ENCODE measurements at regions not wholly inside any gene's neighbourhood (a gene's known extent, or its start where the extent isn't known, plus 50 kb on each side); places are given as distances from the start of the nearest gene placed in this dataset.

GRCh38 chr4:128565565-128566186, 243.8 kb upstream of the JADE1 start:
- Histone ChIP-seq H4K20me1 (ENCODE audit: control insufficient read depth, insufficient read depth, low read length, poor library complexity, severe bottlenecking) (no peaks in the 10 kb centered on the region), H3K9ac (ENCODE audit: low read length) (no peak overlapping the region), H3K36me3 (replicated peaks in 1 of 2; ENCODE audit: control extremely low read depth in 1 of 2, control insufficient read depth in 1 of 2, extremely low read depth in 1 of 2, insufficient read depth in 2 of 2, low read length in 1 of 2) (no peaks in the 10 kb centered on the region), H3K27ac (ENCODE audit: low read length in 2 of 2) (no peak overlapping the region), H3K4me2 (replicated peaks; ENCODE audit: low read depth, low read length, poor library complexity, severe bottlenecking) (no peak overlapping the region), H3K27me3 (replicated peaks in 1 of 4; ENCODE audit: control extremely low read depth in 1 of 4, control insufficient read depth in 3 of 4, insufficient read depth in 4 of 4, low read length in 3 of 4) (no peaks in the 10 kb centered on the region), H3K4me3 (ENCODE audit: control extremely low read depth in 1 of 5, extremely low read depth in 1 of 5, insufficient read depth in 1 of 5, low read depth in 2 of 5, low read length in 4 of 5) (no peak overlapping the region), H3K9me3 (ENCODE audit: control extremely low read depth in 1 of 3, control insufficient read depth in 2 of 3, insufficient read depth in 1 of 3, low read length in 2 of 3) (no peaks in the 10 kb centered on the region), H3K4me1 (ENCODE audit: control insufficient read depth in 2 of 2, insufficient read depth in 2 of 2, low read length in 2 of 2) (no peaks in the 10 kb centered on the region), H2AFZ (ENCODE audit: insufficient read depth, low read depth, low read length, poor library complexity, severe bottlenecking) (no peak overlapping the region), H3K79me2 (ENCODE audit: control insufficient read depth, insufficient read depth, low read length) (no peaks in the 10 kb centered on the region)
- intact Hi-C loops (cut with micrococcal nuclease) = loop anchor here (1.0 kb wide), 1 partner anchor 298 kb away; no protein-coding TSS in a partner anchor
- ChIA-PET CTCF (interaction anchor here (0.6 to 1.0 kb wide), 4 partner anchors 11 to 486 kb away, joined by 3 to 4 read pairs (median 3); no protein-coding TSS in a partner anchor), POLR2A (no interaction called here)
- WGBS (ENCODE audit: insufficient coverage) = 100% methylated on average over 1 of the region's 4 CpGs
- DNase-seq (peak; percentile 24), ATAC-seq (ENCODE audit: low read depth) (no peak)
- Mint-ChIP-seq H3K27me3 (peaks cover 28% of the 10 kb centered on the region), H3K27ac (no peak overlapping the region), H3K9me3 (ENCODE audit: insufficient read depth) (no peaks in the 10 kb centered on the region), H3K4me1 (no peaks in the 10 kb centered on the region), H3K4me3 (no peak overlapping the region)
- TF ChIP-seq EZH2 (IDR thresholded peaks at IDR 0.05; ENCODE audit: borderline replicate concordance, insufficient read depth, low read depth, low read length, poor library complexity, severe bottlenecking) = no peak
- no peak for TF ChIP-seq CTCF (IDR thresholded peaks at IDR 0.05)

- DNase-seq = no peak
- no peak overlapping the region for H2AFZ ChIP-seq (ENCODE audit: insufficient read depth, low read depth, low read length, poor library complexity, severe bottlenecking)
- ChIA-PET CTCF (interaction anchor here (0.6 kb wide), 1 partner anchor 487 kb away, joined by 3 read pairs; no protein-coding TSS in a partner anchor), POLR2A (no interaction called here)
- H3K4me1 Mint-ChIP-seq = no peaks in the 10 kb centered on the region
- H3K27ac ChIP-seq (ENCODE audit: low read length in 2 of 2) = no peak overlapping the region
- no peaks in the 10 kb centered on the region for H3K79me2 ChIP-seq (ENCODE audit: control insufficient read depth, insufficient read depth, low read length)
- no peak overlapping the region for H3K27ac Mint-ChIP-seq
- H3K4me3 ChIP-seq (ENCODE audit: control extremely low read depth in 1 of 5, extremely low read depth in 1 of 5, insufficient read depth in 1 of 5, low read depth in 2 of 5, low read length in 4 of 5) = no peak overlapping the region
- no peak overlapping the region for H3K9ac ChIP-seq (ENCODE audit: low read length)
- H3K4me3 Mint-ChIP-seq = no peak overlapping the region
- 60% methylated on average over 2 of the region's 2 CpGs for WGBS (ENCODE audit: insufficient coverage)
- no peak for ATAC-seq (ENCODE audit: low read depth)
- intact Hi-C loops (cut with micrococcal nuclease) = loop anchor here (1.0 kb wide), 1 partner anchor 298 kb away; no protein-coding TSS in a partner anchor
- H4K20me1 ChIP-seq (ENCODE audit: control insufficient read depth, insufficient read depth, low read length, poor library complexity, severe bottlenecking) = no peaks in the 10 kb centered on the region
- no peaks in the 10 kb centered on the region for H3K27me3 ChIP-seq (replicated peaks in 1 of 4; ENCODE audit: control extremely low read depth in 1 of 4, control insufficient read depth in 3 of 4, insufficient read depth in 4 of 4, low read length in 3 of 4)
- no peaks in the 10 kb centered on the region for H3K9me3 ChIP-seq (ENCODE audit: control extremely low read depth in 1 of 3, control insufficient read depth in 2 of 3, insufficient read depth in 1 of 3, low read length in 2 of 3)
- H3K9me3 Mint-ChIP-seq (ENCODE audit: insufficient read depth) = no peaks in the 10 kb centered on the region
- peaks cover 25% of the 10 kb centered on the region for H3K27me3 Mint-ChIP-seq
- H3K4me2 ChIP-seq (replicated peaks; ENCODE audit: low read depth, low read length, poor library complexity, severe bottlenecking) = no peak overlapping the region
- H3K4me1 ChIP-seq (ENCODE audit: control insufficient read depth in 2 of 2, insufficient read depth in 2 of 2, low read length in 2 of 2) = no peaks in the 10 kb centered on the region
- H3K36me3 ChIP-seq (replicated peaks in 1 of 2; ENCODE audit: control extremely low read depth in 1 of 2, control insufficient read depth in 1 of 2, extremely low read depth in 1 of 2, insufficient read depth in 2 of 2, low read length in 1 of 2) = no peaks in the 10 kb centered on the region
- TF ChIP-seq EZH2 (IDR thresholded peaks at IDR 0.05; ENCODE audit: borderline replicate concordance, insufficient read depth, low read depth, low read length, poor library complexity, severe bottlenecking) (no peak), CTCF (IDR thresholded peaks at IDR 0.05) (no peak)
Observed at GRCh38 chr4:128565054-128565453, 244.4 kb upstream of the JADE1 start.
